ENCODE measurements at regions not wholly inside any gene's neighbourhood (a gene's known extent, or its start where the extent isn't known, plus 50 kb on each side); places are given as distances from the start of the nearest gene placed in this dataset.

DNA sequence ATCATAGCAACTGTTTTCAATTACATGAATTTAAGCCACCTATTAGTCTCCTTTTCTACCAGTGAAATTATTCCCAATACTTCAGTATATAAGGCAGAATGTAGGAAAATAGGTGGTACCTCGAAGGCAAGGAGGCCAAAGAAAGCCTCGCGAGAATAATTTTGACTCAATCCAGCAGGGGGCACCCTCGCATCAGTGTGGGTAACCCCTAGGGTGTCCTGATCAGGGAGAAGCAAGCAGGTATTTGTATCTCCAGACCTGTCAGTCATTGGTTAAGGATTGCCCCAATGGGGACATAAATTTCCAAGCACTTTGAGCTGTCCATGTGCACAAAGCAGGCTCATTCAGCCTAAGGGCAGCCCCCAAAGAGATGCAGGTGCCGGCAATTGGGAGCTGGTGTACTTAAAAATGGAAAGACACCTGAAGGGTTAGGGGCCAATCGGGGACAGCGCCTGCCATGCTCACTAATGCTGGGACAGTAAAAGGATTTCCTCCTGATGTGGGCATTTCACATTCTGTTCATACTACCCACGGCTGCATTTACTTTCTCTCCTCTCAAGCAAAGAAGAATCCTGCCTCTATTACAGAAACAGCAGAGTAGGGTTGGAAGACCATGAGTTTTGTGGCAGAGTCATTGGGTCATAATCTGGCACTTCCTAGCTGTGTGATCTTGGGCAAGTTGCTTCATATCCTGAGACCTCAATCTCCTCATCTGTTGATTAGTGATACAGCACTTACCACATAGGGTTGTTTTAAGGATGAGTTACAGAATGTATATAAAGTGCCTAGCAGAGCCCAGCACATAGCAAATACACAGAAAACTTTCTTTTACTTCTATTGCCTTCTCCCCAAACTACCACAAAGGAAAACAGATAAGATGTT is 136.1 kb downstream of the ICOS start:
- TF ChIP-seq, protein P1, sequence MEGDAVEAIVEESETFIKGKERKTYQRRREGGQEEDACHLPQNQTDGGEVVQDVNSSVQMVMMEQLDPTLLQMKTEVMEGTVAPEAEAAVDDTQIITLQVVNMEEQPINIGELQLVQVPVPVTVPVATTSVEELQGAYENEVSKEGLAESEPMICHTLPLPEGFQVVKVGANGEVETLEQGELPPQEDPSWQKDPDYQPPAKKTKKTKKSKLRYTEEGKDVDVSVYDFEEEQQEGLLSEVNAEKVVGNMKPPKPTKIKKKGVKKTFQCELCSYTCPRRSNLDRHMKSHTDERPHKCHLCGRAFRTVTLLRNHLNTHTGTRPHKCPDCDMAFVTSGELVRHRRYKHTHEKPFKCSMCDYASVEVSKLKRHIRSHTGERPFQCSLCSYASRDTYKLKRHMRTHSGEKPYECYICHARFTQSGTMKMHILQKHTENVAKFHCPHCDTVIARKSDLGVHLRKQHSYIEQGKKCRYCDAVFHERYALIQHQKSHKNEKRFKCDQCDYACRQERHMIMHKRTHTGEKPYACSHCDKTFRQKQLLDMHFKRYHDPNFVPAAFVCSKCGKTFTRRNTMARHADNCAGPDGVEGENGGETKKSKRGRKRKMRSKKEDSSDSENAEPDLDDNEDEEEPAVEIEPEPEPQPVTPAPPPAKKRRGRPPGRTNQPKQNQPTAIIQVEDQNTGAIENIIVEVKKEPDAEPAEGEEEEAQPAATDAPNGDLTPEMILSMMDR (IDR thresholded peaks at IDR 0.05) = peak in 3 of 4 donors; percentile 33 to 60 (median 47)
- TF ChIP-seq POLR2A (IDR thresholded peaks at IDR 0.05) = no peak

All from right lobe of liver (tissue), 4 donors.